Mesenchymal stem cell (in vitro differentiated cells and primary cell): ENCODE measurements at regions not wholly inside any gene's neighbourhood (a gene's known extent, or its start where the extent isn't known, plus 50 kb on each side); places are given as distances from the start of the nearest gene placed in this dataset.

Experiments
- DNase-seq: peaks from one replicate; pipeline ENCODE4 v3.0.0-alpha.2; 2013
- H2AFZ ChIP-seq: one replicate; pipeline ENCODE4 v1.6.1; 2013; ENCODE audit warnings: low read depth, mild to moderate bottlenecking, control low read depth, inconsistent platforms, low read length, moderate library complexity
- H2AK5ac ChIP-seq: 2 replicates; pipeline ENCODE4 v1.6.1; 2013; ENCODE audit warnings: low read length, moderate library complexity, mild to moderate bottlenecking, inconsistent platforms; ENCODE audit not compliant: severe bottlenecking
- H2BK120ac ChIP-seq: one replicate; pipeline ENCODE4 v1.6.1; 2013; ENCODE audit warnings: low read depth, mild to moderate bottlenecking, inconsistent platforms, low read length, moderate library complexity
- H2BK12ac ChIP-seq, 2 experiments: one replicate each; pipeline ENCODE4 v1.6.1; 2013; ENCODE audit warnings: inconsistent platforms in 2 of 2, low read length in 2 of 2, mild to moderate bottlenecking in 2 of 2, moderate library complexity in 2 of 2, control low read depth in 1 of 2
- H2BK15ac ChIP-seq: one replicate; pipeline ENCODE4 v1.6.1; 2013; ENCODE audit warnings: mild to moderate bottlenecking, low read depth, inconsistent platforms; ENCODE audit not compliant: poor library complexity, severe bottlenecking
- H2BK5ac ChIP-seq: 2 replicates; pipeline ENCODE4 v1.6.1; 2013; ENCODE audit warnings: low read depth, mild to moderate bottlenecking, low read length, control low read depth, inconsistent platforms; ENCODE audit not compliant: poor library complexity, severe bottlenecking
- H3K14ac ChIP-seq, 2 experiments: one replicate each; pipeline ENCODE4 v1.6.1; 2013; ENCODE audit warnings: inconsistent platforms in 2 of 2, low read length in 2 of 2, control low read depth in 1 of 2, mild to moderate bottlenecking in 1 of 2, moderate library complexity in 1 of 2
- H3K18ac ChIP-seq, 2 experiments: one replicate each; pipeline ENCODE4 v1.6.1; 2013; ENCODE audit warnings: inconsistent platforms in 2 of 2, low read length in 2 of 2, control low read depth in 1 of 2, low read depth in 1 of 2, mild to moderate bottlenecking in 1 of 2
- H3K23ac ChIP-seq, 2 experiments: one replicate each; pipeline ENCODE4 v1.6.1; 2013; ENCODE audit warnings: inconsistent platforms in 2 of 2, low read length in 2 of 2, mild to moderate bottlenecking in 2 of 2, moderate library complexity in 2 of 2, control low read depth in 1 of 2
- H3K27ac ChIP-seq: 2 replicates; pipeline ENCODE4 v1.5.1; 2013; ENCODE audit warnings: mild to moderate bottlenecking, moderate library complexity, low read length, control low read depth, inconsistent platforms; ENCODE audit not compliant: poor library complexity, severe bottlenecking
- H3K27me3 ChIP-seq, 2 experiments: 2 replicates each; pipeline versions ENCODE4 v1.6.1 to v1.7.0; 2013; ENCODE audit warnings: low read length in 2 of 2, mild to moderate bottlenecking in 2 of 2, moderate library complexity in 2 of 2, control low read depth in 1 of 2, inconsistent platforms in 1 of 2; ENCODE audit not compliant: control insufficient read depth in 1 of 2, insufficient read depth in 1 of 2
- H3K36me3 ChIP-seq, 2 experiments: 2 replicates each; pipeline versions ENCODE4 v1.6.1 to v1.7.0; 2013; ENCODE audit warnings: low read length in 2 of 2, control low read depth in 1 of 2, inconsistent platforms in 1 of 2, low read depth in 1 of 2, mild to moderate bottlenecking in 1 of 2; ENCODE audit not compliant: insufficient read depth in 2 of 2, control insufficient read depth in 1 of 2
- H3K4ac ChIP-seq, 2 experiments: one replicate each; pipeline ENCODE4 v1.6.1; 2013; ENCODE audit warnings: inconsistent platforms in 2 of 2, low read length in 2 of 2, mild to moderate bottlenecking in 2 of 2, moderate library complexity in 2 of 2, control low read depth in 1 of 2, low read depth in 1 of 2
- H3K4me1 ChIP-seq: 2 replicates; pipeline ENCODE4 v1.6.1; 2013; ENCODE audit warnings: low read depth, low read length, control low read depth; ENCODE audit not compliant: control insufficient read depth, insufficient read depth
- H3K4me2 ChIP-seq: 2 replicates; pipeline ENCODE4 v1.6.1; 2013; ENCODE audit warnings: low read length, mild to moderate bottlenecking, inconsistent platforms; ENCODE audit not compliant: poor library complexity, severe bottlenecking
- H3K4me3 ChIP-seq, 2 experiments: 2 replicates each; pipeline versions ENCODE4 v1.5.1 to v1.7.0; 2013; ENCODE audit warnings: low read length in 2 of 2, mild to moderate bottlenecking in 2 of 2, control low read depth in 1 of 2, low read depth in 1 of 2; ENCODE audit not compliant: insufficient read depth in 1 of 2
- H3K79me1 ChIP-seq: replicated peaks from 2 replicates; pipeline ENCODE4 v1.6.1; 2013; ENCODE audit warnings: mild to moderate bottlenecking, control low read depth, low read length, inconsistent platforms; ENCODE audit not compliant: poor library complexity, severe bottlenecking
- H3K9ac ChIP-seq: 2 replicates; pipeline ENCODE4 v1.7.0; 2013; ENCODE audit warnings: mild to moderate bottlenecking, low read length, moderate library complexity
- H3K9me3 ChIP-seq: 2 replicates; pipeline ENCODE4 v1.7.0; 2013; ENCODE audit warnings: mild to moderate bottlenecking, low read length; ENCODE audit not compliant: control insufficient read depth
- H4K8ac ChIP-seq: one replicate; pipeline ENCODE4 v1.6.1; 2013; ENCODE audit warnings: inconsistent platforms, mild to moderate bottlenecking, low read length, moderate library complexity
- H4K91ac ChIP-seq: one replicate; pipeline ENCODE4 v1.6.1; 2013; ENCODE audit warnings: mild to moderate bottlenecking, low read length, inconsistent platforms
- WGBS: methylation state at CpG from one replicate; pipeline ENCODE4 v1.1.7; 2013; ENCODE audit warnings: mixed read lengths; 5-methylcytosine and 5-hydroxymethylcytosine counted together

DNA sequence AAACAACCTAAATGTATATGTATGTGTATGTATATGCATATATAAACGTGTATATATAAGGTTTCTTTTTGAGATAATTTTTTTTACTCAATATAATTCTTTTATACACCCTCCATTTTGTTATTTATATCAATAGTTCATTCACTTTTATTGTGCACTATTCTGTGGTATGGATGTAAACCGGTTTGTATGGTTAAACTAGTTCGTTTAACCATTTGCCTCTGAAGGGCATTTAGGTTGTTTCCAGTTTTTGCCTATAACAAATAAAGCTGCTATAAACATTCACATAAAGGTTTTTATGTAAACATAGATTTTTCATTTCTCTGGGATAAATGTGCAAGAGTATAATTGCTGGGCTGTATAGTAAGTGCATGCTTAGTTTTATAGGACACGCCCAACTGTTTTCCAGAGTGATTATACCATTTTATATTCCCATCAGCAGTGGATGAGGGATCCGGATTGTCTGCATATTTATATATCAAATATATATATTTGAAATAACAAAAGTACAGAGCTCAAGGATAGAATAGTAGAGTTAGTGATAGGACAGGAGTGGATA is 380.3 kb downstream of the TSHZ3 start:
- no peaks in the 10 kb centered on the region for H3K36me3 ChIP-seq
- DNase-seq, result no peak
- no peak overlapping the region for H2AFZ ChIP-seq
- H3K4ac ChIP-seq, result no peak overlapping the region
- no peaks in the 10 kb centered on the region for H3K9me3 ChIP-seq
- H3K27me3 ChIP-seq, result no peaks in the 10 kb centered on the region
- WGBS, result no CpG with 5 or more reads among the region's 5 CpGs
- no peak overlapping the region for H3K18ac ChIP-seq
- H2BK120ac ChIP-seq, result no peak overlapping the region
- H3K4me3 ChIP-seq, result no peak overlapping the region
- no peak overlapping the region for H4K8ac ChIP-seq
- no peak overlapping the region for H3K4me2 ChIP-seq
- no peak overlapping the region for H2BK5ac ChIP-seq
- no peak overlapping the region for H4K91ac ChIP-seq
- no peaks in the 10 kb centered on the region for H3K79me1 ChIP-seq
- H3K4me1 ChIP-seq, result no peaks in the 10 kb centered on the region
- no peak overlapping the region for H3K23ac ChIP-seq
- H3K9ac ChIP-seq, result no peak overlapping the region
- no peak overlapping the region for H2BK12ac ChIP-seq
- H3K27ac ChIP-seq, result no peak overlapping the region
- H2AK5ac ChIP-seq, result no peak overlapping the region
- no peak overlapping the region for H3K14ac ChIP-seq
- H2BK15ac ChIP-seq, result no peak overlapping the region

- no peak overlapping the region for H3K9ac ChIP-seq
- no peak overlapping the region for H3K18ac ChIP-seq
- no peaks in the 10 kb centered on the region for H3K79me1 ChIP-seq
- 72% methylated on average over 3 of the region's 5 CpGs for WGBS
- H3K36me3 ChIP-seq, result no peaks in the 10 kb centered on the region
- H3K14ac ChIP-seq, result no peak overlapping the region
- no peak overlapping the region for H2BK120ac ChIP-seq
- H3K27ac ChIP-seq, result no peak overlapping the region
- H4K91ac ChIP-seq, result no peak overlapping the region
- H2BK15ac ChIP-seq, result no peak overlapping the region
- H2AK5ac ChIP-seq, result no peak overlapping the region
- H4K8ac ChIP-seq, result no peak overlapping the region
- no peak overlapping the region for H2AFZ ChIP-seq
- no peaks in the 10 kb centered on the region for H3K9me3 ChIP-seq
- H3K4me2 ChIP-seq, result no peak overlapping the region
- H3K4me3 ChIP-seq, result no peak overlapping the region
- DNase-seq, result no peak
- H3K23ac ChIP-seq, result no peak overlapping the region
- no peak overlapping the region for H3K4ac ChIP-seq
- H2BK12ac ChIP-seq, result no peak overlapping the region
- no peaks in the 10 kb centered on the region for H3K27me3 ChIP-seq
- no peaks in the 10 kb centered on the region for H3K4me1 ChIP-seq
- no peak overlapping the region for H2BK5ac ChIP-seq
Observed at GRCh38 chr19:30968210-30968609, 381.0 kb downstream of the TSHZ3 start.

DNA sequence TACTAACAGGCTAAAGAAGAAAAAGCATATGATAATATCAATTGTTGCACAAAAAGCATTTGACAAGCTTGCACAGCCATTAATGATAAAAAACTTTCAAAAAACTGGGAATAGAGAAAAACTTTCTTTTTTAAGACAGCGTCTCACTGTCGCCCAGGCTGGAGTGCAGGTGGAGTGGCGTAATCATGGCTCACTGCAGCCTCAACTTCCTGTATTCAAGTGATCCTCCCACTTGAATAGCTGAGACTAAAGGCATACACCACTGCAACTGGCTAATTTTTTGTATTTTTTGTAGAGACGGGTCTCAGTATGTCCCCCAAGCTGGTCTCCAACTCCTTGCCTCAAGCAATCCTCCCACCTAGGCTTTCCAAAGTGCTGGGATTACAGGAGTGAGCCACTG is 382.8 kb downstream of the TSHZ3 start:
- Histone ChIP-seq H3K23ac (no peak overlapping the region), H3K79me1 (no peaks in the 10 kb centered on the region), H3K4me1 (no peaks in the 10 kb centered on the region), H3K9me3 (no peaks in the 10 kb centered on the region), H2BK15ac (no peak overlapping the region), H2BK5ac (no peak overlapping the region), H3K4me2 (no peak overlapping the region), H2AFZ (no peak overlapping the region), H3K36me3 (no peaks in the 10 kb centered on the region), H3K4me3 (no peak overlapping the region), H4K8ac (no peak overlapping the region), H3K18ac (no peak overlapping the region), H2BK12ac (no peak overlapping the region), H2AK5ac (no peak overlapping the region), H3K27me3 (no peaks in the 10 kb centered on the region), H3K27ac (no peak overlapping the region), H3K4ac (no peak overlapping the region), H2BK120ac (no peak overlapping the region), H3K9ac (no peak overlapping the region), H4K91ac (no peak overlapping the region), H3K14ac (no peak overlapping the region)
- WGBS, result 76% methylated on average over 4 of the region's 4 CpGs
- no peak for DNase-seq

GRCh38 chr19:30959011-30959410 is 390.2 kb downstream of the TSHZ3 start:
- no peak overlapping the region for H3K4me2 ChIP-seq
- no peaks in the 10 kb centered on the region for H3K9me3 ChIP-seq
- no peak overlapping the region for H2BK12ac ChIP-seq
- no peak overlapping the region for H3K23ac ChIP-seq
- no peaks in the 10 kb centered on the region for H3K36me3 ChIP-seq
- no peak overlapping the region for H4K8ac ChIP-seq
- H3K18ac ChIP-seq, result no peak overlapping the region
- no peak overlapping the region for H3K4me3 ChIP-seq
- no peaks in the 10 kb centered on the region for H3K79me1 ChIP-seq
- H2BK5ac ChIP-seq, result no peak overlapping the region
- H4K91ac ChIP-seq, result no peak overlapping the region
- no peak overlapping the region for H2AK5ac ChIP-seq
- H2AFZ ChIP-seq, result no peak overlapping the region
- H2BK120ac ChIP-seq, result no peak overlapping the region
- no peak overlapping the region for H3K9ac ChIP-seq
- H3K4me1 ChIP-seq, result no peaks in the 10 kb centered on the region
- H3K27ac ChIP-seq, result no peak overlapping the region
- WGBS, result 80% methylated on average over 3 of the region's 3 CpGs
- no peak for DNase-seq
- no peak overlapping the region for H3K14ac ChIP-seq
- peaks cover 0 to 11% of the 10 kb centered on the region in 2 experiments for H3K27me3 ChIP-seq
- H3K4ac ChIP-seq, result no peak overlapping the region
- no peak overlapping the region for H2BK15ac ChIP-seq
